ENCODE measurements at regions not wholly inside any gene's neighbourhood (a gene's known extent, or its start where the extent isn't known, plus 50 kb on each side); places are given as distances from the start of the nearest gene placed in this dataset.
"Not testable (repeated sequence)": the region's sequence is repeated elsewhere in the genome, so short reads cannot be mapped to it uniquely, and the experiment has no call there.

GRCh38 chr10:9913876-9914514 is 1103.7 kb upstream of the CELF2 start:
- no peak for DNase-seq

GRCh38 chr10:9921544-9921943 is 1096.1 kb upstream of the CELF2 start:
- DNase-seq, result no peak

GRCh38 chr10:9922126-9922870 is 1095.4 kb upstream of the CELF2 start:
- DNase-seq, result no peak

- DNase-seq, result no peak
These were observed 1091.7 kb upstream of the CELF2 start for GRCh38 chr10:9926003-9926402.

- no peak for DNase-seq
These were observed 1090.8 kb upstream of the CELF2 start for GRCh38 chr10:9926881-9927280.

- DNase-seq, result no peak
These were observed 1078.0 kb upstream of the CELF2 start for GRCh38 chr10:9939716-9940115.

- no peak for DNase-seq
These were observed 1073.0 kb upstream of the CELF2 start for GRCh38 chr10:9944690-9945089.

DNA sequence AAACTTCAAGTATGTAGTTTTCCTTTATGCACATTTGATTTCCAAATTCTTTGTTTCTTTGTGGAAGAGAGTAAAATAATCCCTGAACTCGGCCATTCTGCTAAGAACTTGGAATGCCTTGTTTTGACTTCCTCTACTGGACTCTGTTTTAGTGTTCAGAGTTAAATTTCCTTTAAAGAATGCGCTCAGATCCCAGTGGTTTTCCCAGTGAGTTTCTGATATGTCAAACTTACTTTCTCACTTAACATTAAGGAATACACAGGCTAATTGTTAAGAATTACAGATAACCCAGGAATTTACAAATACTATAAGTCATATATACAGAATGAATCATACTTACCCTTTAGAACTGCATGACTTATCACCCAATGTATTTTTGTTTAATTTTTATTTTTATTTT is 1067.6 kb upstream of the CELF2 start:
- DNase-seq, result no peak

GRCh38 chr10:9951481-9952257 is 1066.0 kb upstream of the CELF2 start:
- no peak for DNase-seq

- no peak for DNase-seq
These were observed 1060.3 kb upstream of the CELF2 start for GRCh38 chr10:9957351-9957750.

GRCh38 chr10:9957876-9958275 is 1059.8 kb upstream of the CELF2 start:
- DNase-seq, result not testable (repeated sequence)

GRCh38 chr10:9965341-9965740 is 1052.3 kb upstream of the CELF2 start:
- DNase-seq, result no peak

GRCh38 chr10:9986786-9987185 is 1030.9 kb upstream of the CELF2 start:
- DNase-seq, result no peak

DNA sequence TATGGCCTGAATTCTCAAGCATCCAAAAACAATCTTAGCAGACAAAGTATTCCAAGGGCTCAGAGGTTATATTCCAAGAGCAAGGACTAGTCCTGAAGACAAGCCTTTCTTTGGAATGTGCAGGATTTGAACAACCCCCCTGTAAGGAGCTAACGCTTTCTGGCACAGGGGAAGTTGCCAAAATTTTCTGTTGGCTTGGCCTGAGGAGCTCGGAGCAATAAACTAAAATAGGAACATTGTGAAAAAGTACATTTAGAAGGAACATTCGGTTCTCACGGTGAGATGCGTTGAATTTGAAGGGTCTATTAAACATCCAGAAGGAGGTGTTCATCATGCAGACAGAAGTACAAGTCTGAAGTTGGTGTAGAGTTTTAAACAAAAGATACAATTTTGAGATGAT is 1030.5 kb upstream of the CELF2 start:
- DNase-seq, result no peak

GRCh38 chr10:9992661-9993060 is 1025.0 kb upstream of the CELF2 start:
- DNase-seq, result no peak

- no peak for DNase-seq
These were observed 1023.5 kb upstream of the CELF2 start for GRCh38 chr10:9994131-9994530.

- no peak for DNase-seq
These were observed 1018.0 kb upstream of the CELF2 start for GRCh38 chr10:9999627-10000026.

- no peak for DNase-seq
These were observed 1009.7 kb upstream of the CELF2 start for GRCh38 chr10:10007957-10008356.

DNA sequence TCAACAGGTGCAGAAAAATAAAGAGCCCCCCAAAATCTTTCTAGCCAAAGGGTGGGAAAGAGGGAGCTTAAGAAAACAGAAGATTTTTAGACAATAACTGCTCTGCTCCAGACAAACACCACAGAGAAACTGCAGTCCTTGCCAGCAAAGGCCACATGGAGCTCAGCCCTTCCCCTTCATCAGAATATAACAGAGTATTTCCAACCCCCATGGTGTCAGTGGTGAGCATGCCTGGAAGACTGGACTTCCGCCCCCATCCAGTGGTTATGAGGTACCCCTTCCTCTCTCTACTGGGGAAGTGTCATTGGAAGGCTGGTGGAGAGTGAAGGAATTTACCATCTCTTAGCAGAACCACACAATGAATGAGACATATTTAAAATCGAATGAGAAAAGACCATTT is 1007.3 kb upstream of the CELF2 start:
- no peak for DNase-seq

- no peak for DNase-seq
These were observed 1002.8 kb upstream of the CELF2 start for GRCh38 chr10:10014846-10015245.

DNA sequence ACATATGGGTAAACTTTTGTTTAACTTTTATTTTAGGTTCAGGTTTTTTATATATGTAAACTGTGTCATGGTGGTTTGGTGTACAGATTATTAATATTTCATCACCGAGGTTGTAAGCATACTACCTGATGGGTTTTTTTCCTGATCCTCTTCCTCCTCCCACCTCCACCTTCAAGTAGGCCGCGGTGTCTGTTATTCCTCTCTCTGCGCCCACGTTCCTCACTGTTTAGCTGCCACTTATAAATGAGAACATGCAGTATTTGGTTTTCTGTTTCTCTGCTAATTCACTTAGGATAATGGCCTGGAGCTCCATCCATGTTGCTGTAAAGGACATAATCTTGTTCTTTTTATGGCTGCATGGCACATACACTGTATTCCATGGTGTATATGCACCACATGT is 1000.0 kb upstream of the CELF2 start:
- no peak for DNase-seq

- DNase-seq, result no peak
These were observed 996.7 kb upstream of the CELF2 start for GRCh38 chr10:10020945-10021344.

DNA sequence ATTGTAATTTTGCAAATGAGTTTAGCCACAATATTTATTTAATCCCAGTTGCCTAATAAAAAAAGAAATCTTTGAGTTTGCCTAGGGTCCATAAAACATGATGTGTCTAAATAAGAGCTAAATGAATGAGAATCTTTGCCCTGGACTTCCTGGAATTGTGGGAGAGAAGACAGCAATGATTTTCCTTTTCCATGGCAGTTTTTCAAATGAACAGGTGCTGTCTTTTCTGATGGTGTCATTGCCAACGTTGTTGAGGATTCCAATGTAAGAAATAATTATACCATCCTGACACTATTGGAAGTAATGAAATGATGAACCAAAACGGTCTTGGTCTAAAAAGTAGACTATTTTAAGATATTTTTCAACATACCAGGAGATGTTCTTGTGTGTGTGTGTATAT is 984.7 kb upstream of the CELF2 start:
- no peak for DNase-seq

DNA sequence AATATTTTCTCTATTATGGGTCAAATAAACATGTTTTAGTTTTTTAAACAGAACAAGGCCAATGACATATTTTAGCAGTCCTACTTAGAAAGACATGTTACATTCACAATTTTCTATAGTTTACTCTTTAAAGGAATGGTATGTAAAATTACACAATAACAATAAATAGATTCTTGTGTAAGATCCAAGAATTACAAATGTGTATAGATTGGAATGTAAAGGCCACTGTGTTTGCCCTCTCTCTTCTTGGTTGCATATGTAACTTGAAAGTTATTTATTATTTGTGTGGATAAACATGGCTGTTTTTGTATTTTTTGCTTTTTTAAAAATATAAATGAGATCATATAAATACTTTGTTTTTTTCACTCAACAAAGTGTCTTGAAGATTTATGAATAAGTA is 979.3 kb upstream of the CELF2 start:
- DNase-seq, result no peak

Measured in CD4-positive, alpha-beta T cell treated with Interleukin-15 for 1 hour (primary cell).